GM19397 (cell line): ENCODE measurements at regions not wholly inside any gene's neighbourhood (a gene's known extent, or its start where the extent isn't known, plus 50 kb on each side); places are given as distances from the start of the nearest gene placed in this dataset.
"Not testable (repeated sequence)": the region's sequence is repeated elsewhere in the genome, so short reads cannot be mapped to it uniquely, and the experiment has no call there.

Experiments
- ATAC-seq: cut with Tn5 transposase; IDR thresholded peaks from one replicate; pipeline ENCODE4 v1.9.1; 2021; ENCODE audit warnings: mild to moderate bottlenecking, moderate library complexity; ENCODE audit not compliant: unreplicated experiment

- ATAC-seq: no peak
These were observed 170.8 kb upstream of the RASSF8 start for GRCh38 chr12:25787701-25788100.

- ATAC-seq: no peak
These were observed 169.6 kb upstream of the RASSF8 start for GRCh38 chr12:25788707-25789442.

GRCh38 chr12:25789541-25789944, 168.9 kb upstream of the RASSF8 start:
- ATAC-seq: no peak

- ATAC-seq: no peak
These were observed 166.5 kb upstream of the RASSF8 start for GRCh38 chr12:25792031-25792430.

GRCh38 chr12:25793196-25793595, 165.3 kb upstream of the RASSF8 start:
- ATAC-seq: no peak

- no peak for ATAC-seq
These were observed 163.9 kb upstream of the RASSF8 start for GRCh38 chr12:25794571-25794970.

- no peak for ATAC-seq
These were observed 161.9 kb upstream of the RASSF8 start for GRCh38 chr12:25796523-25797000.

- no peak for ATAC-seq
These were observed 161.1 kb upstream of the RASSF8 start for GRCh38 chr12:25797386-25797785.

GRCh38 chr12:25797949-25798348, 160.5 kb upstream of the RASSF8 start:
- no peak for ATAC-seq

- no peak for ATAC-seq
These were observed 158.4 kb upstream of the RASSF8 start for GRCh38 chr12:25800101-25800500.

GRCh38 chr12:25801734-25802133, 156.7 kb upstream of the RASSF8 start:
- ATAC-seq: no peak

- no peak for ATAC-seq
These were observed 156.3 kb upstream of the RASSF8 start for GRCh38 chr12:25802143-25802542.

GRCh38 chr12:25803029-25803664, 155.3 kb upstream of the RASSF8 start:
- not testable (repeated sequence) for ATAC-seq

- not testable (repeated sequence) for ATAC-seq
These were observed 154.2 kb upstream of the RASSF8 start for GRCh38 chr12:25804286-25804685.

GRCh38 chr12:25806271-25806670, 152.2 kb upstream of the RASSF8 start:
- no peak for ATAC-seq

GRCh38 chr12:25808604-25809003, 149.9 kb upstream of the RASSF8 start:
- ATAC-seq: no peak

- ATAC-seq: no peak
These were observed 147.8 kb upstream of the RASSF8 start for GRCh38 chr12:25810683-25811082.

GRCh38 chr12:25811656-25812126, 146.8 kb upstream of the RASSF8 start:
- no peak for ATAC-seq

- ATAC-seq: no peak
These were observed 146.2 kb upstream of the RASSF8 start for GRCh38 chr12:25812295-25812694.

GRCh38 chr12:25813843-25814242, 144.6 kb upstream of the RASSF8 start:
- ATAC-seq: no peak

- no peak for ATAC-seq
These were observed 141.8 kb upstream of the RASSF8 start for GRCh38 chr12:25816637-25817036.

GRCh38 chr12:25817166-25817565, 141.3 kb upstream of the RASSF8 start:
- no peak for ATAC-seq
